Neural cell (in vitro differentiated cells): ENCODE measurements at regions not wholly inside any gene's neighbourhood (a gene's known extent, or its start where the extent isn't known, plus 50 kb on each side); places are given as distances from the start of the nearest gene placed in this dataset.

Experiments
- H2AFZ ChIP-seq: fragments of 200-600, 300-800 bp; sonication (generic), shearing (Covaris generic); 2 replicates; pipeline ENCODE4 v1.6.0; 2014; ENCODE audit warnings: low read depth, mild to moderate bottlenecking, antibody characterized with exemption, low read length, moderate library complexity
- H3F3A ChIP-seq: fragments of 200-600 bp; shearing (Covaris generic); 2 replicates; pipeline ENCODE4 v1.6.1; 2016; ENCODE audit warnings: mild to moderate bottlenecking, moderate library complexity, mixed read lengths, antibody characterized with exemption, low read length; ENCODE audit not compliant: insufficient read depth, poor library complexity, severe bottlenecking
- H3K27ac ChIP-seq: fragments of 200-600, 300-800 bp; sonication (generic), shearing (Covaris generic); 2 replicates; pipeline ENCODE4 v1.5.1; 2014; ENCODE audit warnings: mild to moderate bottlenecking, low read length, moderate library complexity
- H3K27me3 ChIP-seq: fragments of 300-800, 200-600 bp; sonication (generic), shearing (Covaris generic); 2 replicates; pipeline ENCODE4 v1.6.0; 2014; ENCODE audit warnings: mild to moderate bottlenecking, low read depth, low read length, moderate library complexity; ENCODE audit not compliant: insufficient read depth
- H3K36me3 ChIP-seq: fragments of 300-800, 200-600 bp; sonication (generic), shearing (Covaris generic); 2 replicates; pipeline ENCODE4 v1.5.1; 2014; ENCODE audit warnings: mild to moderate bottlenecking, antibody characterized with exemption, low read length, moderate library complexity; ENCODE audit not compliant: insufficient read depth
- H3K4me2 ChIP-seq: fragments of 300-800, 200-600 bp; sonication (generic), shearing (Covaris generic); 2 replicates; pipeline ENCODE4 v1.6.0; 2014; ENCODE audit warnings: mild to moderate bottlenecking, low read length
- H3K4me3 ChIP-seq: fragments of 300-800, 200-600 bp; sonication (generic), shearing (Covaris generic); 2 replicates; pipeline ENCODE4 v1.5.1; 2014; ENCODE audit warnings: mild to moderate bottlenecking, low read length, moderate library complexity
- H3K79me2 ChIP-seq: fragments of 200-600 bp; shearing (Covaris generic); replicated peaks from 2 replicates; pipeline ENCODE4 v1.6.0; 2014; ENCODE audit warnings: mild to moderate bottlenecking, low read length, moderate library complexity; ENCODE audit not compliant: insufficient read depth
- H3K9ac ChIP-seq: fragments of 300-800, 200-600 bp; sonication (generic), shearing (Covaris generic); 2 replicates; pipeline ENCODE4 v1.6.1; 2016; ENCODE audit warnings: mild to moderate bottlenecking, low read length, mixed read lengths
- H3K9me2 ChIP-seq: fragments of 200-600 bp; shearing (Covaris generic); 2 replicates; pipeline ENCODE4 v1.6.1; 2016; ENCODE audit warnings: mild to moderate bottlenecking, low read length, mixed read lengths; ENCODE audit not compliant: insufficient read depth
- H3K9me3 ChIP-seq: fragments of 200-600, 300-800 bp; sonication (generic), shearing (Covaris generic); 2 replicates; pipeline ENCODE4 v1.6.1; 2016; ENCODE audit warnings: mild to moderate bottlenecking, mixed run types, low read length, moderate library complexity, mixed read lengths
- H4K20me1 ChIP-seq: fragments of 200-600 bp; shearing (Covaris generic); 2 replicates; pipeline ENCODE4 v1.6.1; 2016; ENCODE audit warnings: mild to moderate bottlenecking, mixed run types; ENCODE audit not compliant: insufficient read depth
- CTCF ChIP-seq: fragments of 450-650 bp; IDR thresholded peaks from 2 replicates; pipeline ENCODE4 v1.5.1; 2014; ENCODE audit warnings: antibody characterized with exemption, mild to moderate bottlenecking, moderate library complexity; ENCODE audit not compliant: poor library complexity, severe bottlenecking
- EP300 ChIP-seq: fragments of 450-650 bp; conservative IDR thresholded peaks from 2 replicates; pipeline ENCODE4 v1.6.1; 2014; ENCODE audit warnings: antibody characterized with exemption, mild to moderate bottlenecking, moderate library complexity; ENCODE audit not compliant: poor library complexity, severe bottlenecking
- EZH2 ChIP-seq: fragments of 200-600, 300-800 bp; shearing (Covaris generic), sonication (generic); IDR thresholded peaks from 2 replicates; pipeline ENCODE4 v1.6.1; 2014; ENCODE audit warnings: antibody characterized with exemption, low read length, borderline replicate concordance, mild to moderate bottlenecking; ENCODE audit not compliant: insufficient read depth, poor library complexity, severe bottlenecking
- MXI1 ChIP-seq: fragments of 450-650 bp; conservative IDR thresholded peaks from 2 replicates; pipeline ENCODE4 v1.6.1; 2014; ENCODE audit warnings: antibody characterized with exemption, mild to moderate bottlenecking; ENCODE audit not compliant: poor library complexity, severe bottlenecking
- POLR2AphosphoS5 ChIP-seq: IDR thresholded peaks from 2 replicates; pipeline ENCODE4 v1.6.1; 2012
- RAD21 ChIP-seq: fragments of 450-650 bp; conservative IDR thresholded peaks from 2 replicates; pipeline ENCODE4 v1.6.1; 2014; ENCODE audit warnings: antibody characterized with exemption, mild to moderate bottlenecking, moderate library complexity
- SMC3 ChIP-seq: fragments of 450-650 bp; conservative IDR thresholded peaks from 2 replicates; pipeline ENCODE4 v1.6.1; 2014; ENCODE audit warnings: antibody characterized with exemption, mild to moderate bottlenecking, moderate library complexity; ENCODE audit not compliant: poor library complexity
- TAF1 ChIP-seq: IDR thresholded peaks from 2 replicates; pipeline ENCODE4 v1.6.1; 2012; ENCODE audit warnings: low read depth
- TF ChIP-seq, protein P1 (sequence below): IDR thresholded peaks from 2 replicates; pipeline ENCODE4 v1.6.1; 2012; ENCODE audit warnings: borderline replicate concordance

DNA sequence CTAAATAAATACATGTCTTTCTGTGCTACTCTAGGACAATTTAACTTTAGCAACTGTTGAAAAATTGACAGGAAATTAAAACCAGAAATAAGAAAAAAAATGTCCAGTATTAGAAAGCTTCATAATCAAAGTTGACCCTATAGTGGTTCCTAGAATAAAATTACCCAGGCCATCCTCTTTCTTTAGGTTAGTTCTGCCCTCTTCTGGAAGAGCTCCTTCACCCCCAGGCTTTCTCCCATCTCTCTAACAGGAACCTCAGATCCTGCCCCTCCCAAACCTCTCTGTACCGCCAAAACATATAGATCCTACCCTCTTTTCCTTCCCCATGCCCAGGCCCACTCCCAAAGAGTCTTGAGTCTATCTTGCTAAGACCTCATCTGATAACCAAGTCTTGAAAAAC, 159.4 kb upstream of the CDK1 start:
- H4K20me1 ChIP-seq: no peaks in the 10 kb centered on the region
- no peak overlapping the region for H3K27ac ChIP-seq
- H3K36me3 ChIP-seq: no peaks in the 10 kb centered on the region
- H3K79me2 ChIP-seq: no peaks in the 10 kb centered on the region
- no peaks in the 10 kb centered on the region for H3K9me3 ChIP-seq
- H3K9ac ChIP-seq: no peak overlapping the region
- H3K27me3 ChIP-seq: no peaks in the 10 kb centered on the region
- H3F3A ChIP-seq: no peaks in the 10 kb centered on the region
- no peak for TF ChIP-seq TAF1
- TF ChIP-seq, protein P1, sequence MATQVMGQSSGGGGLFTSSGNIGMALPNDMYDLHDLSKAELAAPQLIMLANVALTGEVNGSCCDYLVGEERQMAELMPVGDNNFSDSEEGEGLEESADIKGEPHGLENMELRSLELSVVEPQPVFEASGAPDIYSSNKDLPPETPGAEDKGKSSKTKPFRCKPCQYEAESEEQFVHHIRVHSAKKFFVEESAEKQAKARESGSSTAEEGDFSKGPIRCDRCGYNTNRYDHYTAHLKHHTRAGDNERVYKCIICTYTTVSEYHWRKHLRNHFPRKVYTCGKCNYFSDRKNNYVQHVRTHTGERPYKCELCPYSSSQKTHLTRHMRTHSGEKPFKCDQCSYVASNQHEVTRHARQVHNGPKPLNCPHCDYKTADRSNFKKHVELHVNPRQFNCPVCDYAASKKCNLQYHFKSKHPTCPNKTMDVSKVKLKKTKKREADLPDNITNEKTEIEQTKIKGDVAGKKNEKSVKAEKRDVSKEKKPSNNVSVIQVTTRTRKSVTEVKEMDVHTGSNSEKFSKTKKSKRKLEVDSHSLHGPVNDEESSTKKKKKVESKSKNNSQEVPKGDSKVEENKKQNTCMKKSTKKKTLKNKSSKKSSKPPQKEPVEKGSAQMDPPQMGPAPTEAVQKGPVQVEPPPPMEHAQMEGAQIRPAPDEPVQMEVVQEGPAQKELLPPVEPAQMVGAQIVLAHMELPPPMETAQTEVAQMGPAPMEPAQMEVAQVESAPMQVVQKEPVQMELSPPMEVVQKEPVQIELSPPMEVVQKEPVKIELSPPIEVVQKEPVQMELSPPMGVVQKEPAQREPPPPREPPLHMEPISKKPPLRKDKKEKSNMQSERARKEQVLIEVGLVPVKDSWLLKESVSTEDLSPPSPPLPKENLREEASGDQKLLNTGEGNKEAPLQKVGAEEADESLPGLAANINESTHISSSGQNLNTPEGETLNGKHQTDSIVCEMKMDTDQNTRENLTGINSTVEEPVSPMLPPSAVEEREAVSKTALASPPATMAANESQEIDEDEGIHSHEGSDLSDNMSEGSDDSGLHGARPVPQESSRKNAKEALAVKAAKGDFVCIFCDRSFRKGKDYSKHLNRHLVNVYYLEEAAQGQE: no peak
- TF ChIP-seq CTCF: no peak
- TF ChIP-seq RAD21: no peak
- TF ChIP-seq MXI1: no peak
- TF ChIP-seq POLR2AphosphoS5: no peak
- TF ChIP-seq SMC3: no peak
- TF ChIP-seq EP300: no peak
- TF ChIP-seq EZH2: no peak
- H2AFZ ChIP-seq: no peak overlapping the region
- H3K9me2 ChIP-seq: no peaks in the 10 kb centered on the region
- H3K4me3 ChIP-seq: no peak overlapping the region
- H3K4me2 ChIP-seq: no peak overlapping the region

GRCh38 chr10:60615541-60615940, 162.7 kb upstream of the CDK1 start:
- H3K36me3 ChIP-seq: no peaks in the 10 kb centered on the region
- no peaks in the 10 kb centered on the region for H4K20me1 ChIP-seq
- H3K27ac ChIP-seq: no peak overlapping the region
- H3F3A ChIP-seq: no peaks in the 10 kb centered on the region
- no peaks in the 10 kb centered on the region for H3K9me3 ChIP-seq
- H3K4me2 ChIP-seq: no peak overlapping the region
- no peaks in the 10 kb centered on the region for H3K27me3 ChIP-seq
- H2AFZ ChIP-seq: no peak overlapping the region
- H3K79me2 ChIP-seq: no peaks in the 10 kb centered on the region
- H3K4me3 ChIP-seq: no peak overlapping the region
- H3K9ac ChIP-seq: no peak overlapping the region
- H3K9me2 ChIP-seq: no peaks in the 10 kb centered on the region
- TF ChIP-seq, protein P1: no peak
